SK-N-MC (cell line): ENCODE measurements at regions not wholly inside any gene's neighbourhood (a gene's known extent, or its start where the extent isn't known, plus 50 kb on each side); places are given as distances from the start of the nearest gene placed in this dataset.

Source experiments
- EZH2 ChIP-seq: fragments of 200-600 bp; sonication (generic); IDR thresholded peaks from one replicate; pipeline ENCODE4 v1.6.1; 2017; ENCODE audit warnings: antibody characterized with exemption
- FOXP2 ChIP-seq: optimal IDR thresholded peaks from 2 replicates; pipeline ENCODE3; 2011; ENCODE audit warnings: mild to moderate bottlenecking, moderate library complexity; ENCODE audit not compliant: insufficient read depth; ENCODE audit errors: extremely low read length, control extremely low read depth
- POLR2AphosphoS5 ChIP-seq: IDR thresholded peaks from 2 replicates; pipeline ENCODE4 v1.6.1; 2012; ENCODE audit warnings: mild to moderate bottlenecking, low read depth, low read length, borderline replicate concordance

DNA sequence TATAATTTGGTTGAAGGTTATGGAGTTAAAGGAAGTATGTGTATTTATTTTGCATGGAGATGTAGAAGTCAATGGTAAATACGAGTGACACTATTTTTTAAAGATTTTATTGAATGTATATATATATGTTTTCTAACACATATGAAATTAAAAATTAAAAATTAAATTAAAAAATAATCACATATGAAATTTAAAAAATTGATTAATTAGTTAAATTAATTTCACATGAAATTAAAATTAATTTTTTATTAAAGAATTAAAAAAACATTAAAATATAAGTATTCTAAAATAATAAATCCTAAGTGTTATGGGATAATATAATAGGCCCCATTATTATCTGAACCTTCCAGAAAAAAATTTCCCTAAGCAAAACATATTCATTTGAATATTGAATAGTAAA, 1163.5 kb downstream of the ARAP2 start:
- TF ChIP-seq EZH2 = no peak
- no peak for TF ChIP-seq POLR2AphosphoS5
- TF ChIP-seq FOXP2 = no peak
